ENCODE measurements at regions not wholly inside any gene's neighbourhood (a gene's known extent, or its start where the extent isn't known, plus 50 kb on each side); places are given as distances from the start of the nearest gene placed in this dataset.

- in situ Hi-C loops (cut with MboI): no loop called here
- Histone ChIP-seq H4K20me1 (ENCODE audit: control insufficient read depth, insufficient read depth) (no peaks in the 10 kb centered on the region), H3K4me1 (ENCODE audit: control insufficient read depth, insufficient read depth, low read length) (no peaks in the 10 kb centered on the region), H3K79me2 (ENCODE audit: control insufficient read depth, insufficient read depth, low read length) (no peaks in the 10 kb centered on the region), H3K9me3 (replicated peaks; ENCODE audit: control insufficient read depth, insufficient read depth, low read length) (no peaks in the 10 kb centered on the region), H3K27ac (ENCODE audit: control insufficient read depth, insufficient read depth) (no peak overlapping the region), H2AFZ (ENCODE audit: control insufficient read depth, low read depth, low read length) (no peak overlapping the region), H3K9ac (ENCODE audit: control insufficient read depth, insufficient read depth, low read length) (no peak overlapping the region), H3K27me3 (replicated peaks in 1 of 2; ENCODE audit: control insufficient read depth in 2 of 2, insufficient read depth in 2 of 2, low read length in 1 of 2) (no peaks in the 10 kb centered on the region; a peak in 1 of 4 replicates), H3K4me3 (no peak overlapping the region), H3K4me2 (ENCODE audit: control insufficient read depth, insufficient read depth) (no peak overlapping the region), H3K36me3 (ENCODE audit: control insufficient read depth in 2 of 2, insufficient read depth in 2 of 2, low read length in 1 of 2) (no peaks in the 10 kb centered on the region)
- FAIRE-seq (no peak), DNase-seq (ENCODE audit: low read depth, low spot score) (no peak), ATAC-seq (peak; percentile 19; the same call in 2 of the 3 replicates)
- POLR2A ChIA-PET: interaction anchor here (0.6 kb wide), 1 partner anchor 115 kb away, joined by 7 read pairs; no protein-coding TSS in a partner anchor
- intact Hi-C loops (cut with micrococcal nuclease; ENCODE audit: unreplicated experiment): no loop called here
- WGBS (ENCODE audit: insufficient coverage, insufficient replicate concordance, low lambda C conversion rate, missing lambda C conversion rate): 66% methylated on average over 6 of the region's 6 CpGs
- SMC1A ChIA-PET (ENCODE audit: uncharacterized antibody, unreplicated experiment): interaction anchor here (1.4 to 1.5 kb wide), 2 partner anchors 232 to 237 kb away, joined by 3 to 5 read pairs; no protein-coding TSS in a partner anchor
- RAD21 ChIA-PET (ENCODE audit: unreplicated experiment): interaction anchor here (0.9 to 1.8 kb wide), 2 partner anchors 126 to 237 kb away, joined by 3 to 8 read pairs; no protein-coding TSS in a partner anchor
- TF ChIP-seq KDM1A (IDR thresholded peaks at IDR 0.05; ENCODE audit: borderline replicate concordance): no peak
- TF ChIP-seq GATAD2B (conservative IDR thresholded peaks at IDR 0.05; ENCODE audit: low read depth): no peak
- TF ChIP-seq BRCA1 (IDR thresholded peaks at IDR 0.05; ENCODE audit: low read depth, low read length): no peak
- TF ChIP-seq ATF7 (IDR thresholded peaks at IDR 0.05; ENCODE audit: low read depth): no peak
- no peak for TF ChIP-seq TCF3 (IDR thresholded peaks at IDR 0.05; ENCODE audit: borderline replicate concordance, insufficient read depth, low read depth, low read length)
- TF ChIP-seq HDAC6 (IDR thresholded peaks at IDR 0.05; ENCODE audit: unreplicated experiment): no peak
- no peak for TF ChIP-seq SMAD5 (IDR thresholded peaks at IDR 0.05; ENCODE audit: low read depth)
- TF ChIP-seq REST (IDR thresholded peaks at IDR 0.05; ENCODE audit: low read depth, low read length): no peak
- TF ChIP-seq IKZF1 (conservative IDR thresholded peaks at IDR 0.05): no peak
- no peak for TF ChIP-seq POU2F2 (IDR thresholded peaks at IDR 0.05; ENCODE audit: borderline replicate concordance, low read depth, low read length)
- no peak for TF ChIP-seq KLF5 (IDR thresholded peaks at IDR 0.05; ENCODE audit: partially characterized antibody)
- no peak for TF ChIP-seq PAX8 (IDR thresholded peaks at IDR 0.05)
- TF ChIP-seq BACH1 (IDR thresholded peaks at IDR 0.05; ENCODE audit: borderline replicate concordance): no peak
- TF ChIP-seq ZSCAN29 (IDR thresholded peaks at IDR 0.05): no peak
- no peak for TF ChIP-seq CBX5 (IDR thresholded peaks at IDR 0.05; ENCODE audit: low read depth)
- no peak for TF ChIP-seq BMI1 (IDR thresholded peaks at IDR 0.05; ENCODE audit: borderline replicate concordance)
- no peak for TF ChIP-seq ATF3 (IDR thresholded peaks at IDR 0.05; ENCODE audit: borderline replicate concordance, extremely low read depth, low read depth, low read length)
- TF ChIP-seq BCL3 (IDR thresholded peaks at IDR 0.05; ENCODE audit: borderline replicate concordance, insufficient read depth, low read depth, low read length, poor library complexity, severe bottlenecking): no peak
- BruUV-seq (replicated peaks): no TSS peak
- CTCF ChIA-PET: interaction anchor here (0.6 to 5.3 kb wide), 2 partner anchors 126 to 237 kb away, joined by 3 to 47 read pairs; no protein-coding TSS in a partner anchor
Observed at GRCh38 chr2:9110346-9110884, 96.2 kb upstream of the ASAP2 start.
